ENCODE measurements at regions not wholly inside any gene's neighbourhood (a gene's known extent, or its start where the extent isn't known, plus 50 kb on each side); places are given as distances from the start of the nearest gene placed in this dataset.
"Not testable (repeated sequence)": the region's sequence is repeated elsewhere in the genome, so short reads cannot be mapped to it uniquely, and the experiment has no call there.

DNA sequence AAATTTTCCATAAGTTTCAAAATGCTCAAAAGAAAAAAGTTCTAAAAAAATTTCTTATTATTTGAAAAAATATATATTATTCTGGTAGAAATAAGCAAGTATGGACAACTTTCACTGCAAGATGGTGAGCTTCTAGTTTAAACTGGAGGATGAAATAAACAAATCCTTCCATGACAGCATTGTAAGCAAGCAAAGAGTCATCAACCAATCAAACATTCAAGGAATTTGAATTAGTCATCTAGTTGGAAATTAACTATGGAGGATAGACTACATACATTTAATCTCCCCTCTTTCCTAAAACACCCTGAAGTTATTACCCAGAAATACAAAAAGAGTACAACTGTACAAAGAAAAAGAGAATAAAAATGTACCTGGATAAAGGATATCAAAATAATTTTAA, 51.0 kb upstream of the IRX5 start:
- intact Hi-C loops (cut with micrococcal nuclease), result no loop called here
- no peak for DNase-seq
- Histone ChIP-seq H3K27ac (replicated peaks) (no peak overlapping the region), H3K9me3 (replicated peaks) (peaks cover 14% of the 10 kb centered on the region), H3K4me3 (no peak overlapping the region), H3K36me3 (no peaks in the 10 kb centered on the region), H3K4me1 (no peaks in the 10 kb centered on the region), H3K27me3 (ENCODE audit: low read depth) (no peaks in the 10 kb centered on the region)
- TF ChIP-seq, protein P1, sequence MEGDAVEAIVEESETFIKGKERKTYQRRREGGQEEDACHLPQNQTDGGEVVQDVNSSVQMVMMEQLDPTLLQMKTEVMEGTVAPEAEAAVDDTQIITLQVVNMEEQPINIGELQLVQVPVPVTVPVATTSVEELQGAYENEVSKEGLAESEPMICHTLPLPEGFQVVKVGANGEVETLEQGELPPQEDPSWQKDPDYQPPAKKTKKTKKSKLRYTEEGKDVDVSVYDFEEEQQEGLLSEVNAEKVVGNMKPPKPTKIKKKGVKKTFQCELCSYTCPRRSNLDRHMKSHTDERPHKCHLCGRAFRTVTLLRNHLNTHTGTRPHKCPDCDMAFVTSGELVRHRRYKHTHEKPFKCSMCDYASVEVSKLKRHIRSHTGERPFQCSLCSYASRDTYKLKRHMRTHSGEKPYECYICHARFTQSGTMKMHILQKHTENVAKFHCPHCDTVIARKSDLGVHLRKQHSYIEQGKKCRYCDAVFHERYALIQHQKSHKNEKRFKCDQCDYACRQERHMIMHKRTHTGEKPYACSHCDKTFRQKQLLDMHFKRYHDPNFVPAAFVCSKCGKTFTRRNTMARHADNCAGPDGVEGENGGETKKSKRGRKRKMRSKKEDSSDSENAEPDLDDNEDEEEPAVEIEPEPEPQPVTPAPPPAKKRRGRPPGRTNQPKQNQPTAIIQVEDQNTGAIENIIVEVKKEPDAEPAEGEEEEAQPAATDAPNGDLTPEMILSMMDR (IDR thresholded peaks at IDR 0.05; ENCODE audit: borderline replicate concordance), result no peak

DNA sequence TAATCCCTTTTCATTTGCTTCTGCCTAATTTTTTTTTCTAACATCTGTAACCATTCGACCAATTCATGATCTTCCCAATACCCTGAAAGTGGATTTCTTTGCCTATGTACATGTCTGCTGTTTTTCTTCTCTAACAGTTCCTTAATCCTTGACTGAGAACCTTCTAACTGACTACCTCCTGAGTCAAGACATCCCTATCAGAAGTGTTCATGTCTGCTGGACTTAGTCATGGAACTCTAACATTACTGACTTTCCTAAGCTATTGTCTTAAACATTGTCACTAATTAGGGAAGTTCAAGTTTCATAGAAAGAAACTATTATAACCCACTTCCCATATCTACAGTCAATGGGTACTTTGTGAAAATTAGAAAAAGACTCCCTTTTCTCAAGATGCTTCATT, 52.4 kb upstream of the IRX5 start:
- no peaks in the 10 kb centered on the region for H3K4me1 ChIP-seq
- H3K9me3 ChIP-seq (replicated peaks), result peaks cover 14% of the 10 kb centered on the region
- no peaks in the 10 kb centered on the region for H3K36me3 ChIP-seq
- H3K27ac ChIP-seq (replicated peaks), result no peak overlapping the region
- no peak for DNase-seq
- TF ChIP-seq, protein P1 (IDR thresholded peaks at IDR 0.05; ENCODE audit: borderline replicate concordance), result no peak
- intact Hi-C loops (cut with micrococcal nuclease), result no loop called here
- H3K27me3 ChIP-seq (ENCODE audit: low read depth), result no peaks in the 10 kb centered on the region
- no peak overlapping the region for H3K4me3 ChIP-seq

DNA sequence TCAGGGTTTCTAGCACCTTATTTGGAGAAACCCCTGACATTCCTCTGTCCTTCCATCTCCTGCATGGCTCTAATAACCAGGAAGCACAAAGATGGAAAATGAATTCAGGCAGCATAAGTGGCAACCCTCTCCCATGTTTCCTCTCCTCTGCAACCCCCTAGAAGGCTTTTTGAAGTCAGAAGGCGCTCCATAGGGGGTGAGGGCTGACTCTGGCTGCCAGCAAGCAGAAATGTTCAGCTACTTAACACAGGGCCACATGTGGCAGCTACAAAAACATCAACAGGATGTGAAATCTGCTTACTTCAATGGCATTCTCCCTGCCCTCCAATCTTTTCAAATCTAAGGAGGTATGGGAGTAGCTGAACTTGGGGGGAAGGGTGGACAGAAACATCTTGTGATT, 55.2 kb upstream of the IRX5 start:
- Histone ChIP-seq H3K4me3 (no peak overlapping the region), H3K36me3 (no peaks in the 10 kb centered on the region), H3K4me1 (no peaks in the 10 kb centered on the region), H3K9me3 (replicated peaks) (peaks cover 10% of the 10 kb centered on the region), H3K27ac (replicated peaks) (no peak overlapping the region), H3K27me3 (ENCODE audit: low read depth) (no peaks in the 10 kb centered on the region)
- TF ChIP-seq, protein P1 (IDR thresholded peaks at IDR 0.05; ENCODE audit: borderline replicate concordance), result no peak
- intact Hi-C loops (cut with micrococcal nuclease), result no loop called here
- DNase-seq, result no peak

DNA sequence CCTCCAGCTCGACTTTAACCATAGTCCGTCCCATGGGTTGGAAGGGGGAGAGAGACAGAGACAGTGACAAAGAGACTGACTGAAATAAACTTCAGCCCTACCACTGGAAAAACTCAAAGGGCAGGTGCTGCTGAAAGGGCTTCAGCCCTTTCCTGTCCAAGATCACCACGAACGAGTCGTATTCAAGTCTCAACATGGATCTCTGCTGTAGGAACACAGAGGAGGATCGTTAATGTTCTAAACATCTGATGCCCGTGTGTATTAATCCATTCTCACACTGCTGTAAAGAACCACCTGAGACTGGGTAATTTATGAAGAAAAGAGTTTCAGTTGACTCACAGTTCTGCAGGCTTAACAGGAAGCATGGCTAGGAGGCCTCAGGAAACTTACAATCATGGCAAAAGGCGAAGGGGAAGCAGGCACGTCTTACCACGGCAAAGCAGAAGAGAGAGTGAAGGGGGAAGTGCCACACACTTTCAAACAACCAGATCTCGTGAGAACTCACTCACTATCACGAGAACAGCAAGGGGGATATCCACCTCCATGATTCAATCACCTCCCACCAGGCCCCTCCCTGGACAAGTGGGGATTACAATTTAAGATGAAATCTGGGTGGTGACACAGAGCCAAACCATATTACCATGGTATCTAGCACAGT, 56.8 kb upstream of the IRX5 start:
- H3K27ac ChIP-seq (replicated peaks); intact Hi-C loops (cut with micrococcal nuclease); H3K27me3 ChIP-seq (ENCODE audit: low read depth); DNase-seq; H3K9me3 ChIP-seq (replicated peaks); H3K36me3 ChIP-seq; H3K4me1 ChIP-seq; H3K4me3 ChIP-seq: not testable (repeated sequence)

DNA sequence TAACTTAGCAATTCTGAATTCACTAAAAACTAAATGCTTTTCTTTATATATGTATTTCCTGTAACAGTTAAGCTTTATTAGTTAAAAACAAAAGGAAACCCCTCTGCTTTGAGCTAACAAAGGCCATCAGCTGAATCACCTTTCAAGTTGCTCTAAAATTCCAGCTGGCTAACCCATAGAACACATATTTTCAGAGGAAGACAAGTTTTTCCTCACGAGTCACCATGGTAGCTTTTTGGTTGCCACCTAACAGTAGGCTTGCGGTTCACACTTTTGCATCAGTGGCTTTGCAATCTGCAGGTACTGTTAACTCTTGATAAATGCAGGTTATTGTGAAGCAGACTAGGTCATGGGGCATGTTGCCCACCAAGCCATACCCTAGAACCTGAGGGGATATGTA, 57.6 kb upstream of the IRX5 start:
- no peaks in the 10 kb centered on the region for H3K4me1 ChIP-seq
- H3K27ac ChIP-seq (replicated peaks), result no peak overlapping the region
- intact Hi-C loops (cut with micrococcal nuclease), result no loop called here
- no peaks in the 10 kb centered on the region for H3K36me3 ChIP-seq
- no peaks in the 10 kb centered on the region for H3K27me3 ChIP-seq (ENCODE audit: low read depth)
- H3K9me3 ChIP-seq (replicated peaks), result peaks cover 5% of the 10 kb centered on the region
- TF ChIP-seq, protein P1 (IDR thresholded peaks at IDR 0.05; ENCODE audit: borderline replicate concordance), result no peak
- DNase-seq, result no peak
- H3K4me3 ChIP-seq, result no peak overlapping the region

DNA sequence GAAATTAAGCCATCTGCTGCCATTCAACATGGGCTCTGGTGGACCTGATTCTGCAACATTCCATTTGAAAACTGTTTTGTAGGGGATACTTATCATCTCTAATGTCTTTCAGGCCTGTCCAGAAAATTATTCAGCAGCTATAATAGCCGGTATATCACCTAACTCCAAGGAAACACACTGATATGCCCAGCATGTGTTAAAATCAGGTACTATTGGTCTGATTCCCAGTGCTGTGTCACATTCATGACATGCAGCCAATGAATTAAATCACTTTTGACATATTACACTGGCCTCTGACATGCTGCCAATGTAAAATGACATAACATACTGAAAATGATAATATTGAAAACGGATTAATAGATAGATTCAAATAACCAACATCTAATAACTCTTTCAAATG, 60.5 kb upstream of the IRX5 start:
- no peaks in the 10 kb centered on the region for H3K36me3 ChIP-seq
- peak overlapping the region; percentile 52 for H3K27ac ChIP-seq (replicated peaks)
- TF ChIP-seq, protein P1 (IDR thresholded peaks at IDR 0.05; ENCODE audit: borderline replicate concordance), result no peak
- no peaks in the 10 kb centered on the region for H3K27me3 ChIP-seq (ENCODE audit: low read depth)
- H3K4me3 ChIP-seq, result no peak overlapping the region
- no peak for DNase-seq
- no peaks in the 10 kb centered on the region for H3K4me1 ChIP-seq
- H3K9me3 ChIP-seq (replicated peaks), result peaks cover 12% of the 10 kb centered on the region
- intact Hi-C loops (cut with micrococcal nuclease), result no loop called here
